Dedifferentiated amniotic fluid mesenchymal stem cell (primary cell): ENCODE measurements at regions not wholly inside any gene's neighbourhood (a gene's known extent, or its start where the extent isn't known, plus 50 kb on each side); places are given as distances from the start of the nearest gene placed in this dataset.
"Not testable (repeated sequence)": the region's sequence is repeated elsewhere in the genome, so short reads cannot be mapped to it uniquely, and the experiment has no call there.

ENCODE experiments used
- DNase-seq: peaks from one replicate; pipeline ENCODE4 v3.0.0-alpha.2; 2016; ENCODE audit errors: extremely low spot score

GRCh38 chr18:34480162-34480700 lies 229.9 kb upstream of the DTNA start:
- no peak for DNase-seq

DNA sequence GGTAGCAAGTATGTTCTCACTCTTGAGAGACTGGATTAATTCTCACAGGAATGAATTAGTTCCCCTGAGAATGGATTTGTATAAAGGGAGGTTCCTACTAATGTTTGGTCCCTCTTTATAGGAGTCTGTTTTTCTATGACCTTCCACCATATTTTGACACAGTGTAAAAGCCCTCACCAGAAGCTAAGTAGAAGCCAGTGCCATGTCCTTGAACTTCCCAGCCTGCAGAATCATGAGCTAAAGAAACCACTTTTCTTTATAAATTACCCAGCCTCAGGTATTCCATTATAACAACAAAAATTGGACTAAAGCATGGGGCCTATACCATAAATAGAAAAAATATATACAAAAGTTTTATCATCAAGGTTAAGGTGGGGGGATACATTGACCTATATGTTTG lies 227.9 kb upstream of the DTNA start:
- DNase-seq = no peak

- DNase-seq = no peak
These were observed 226.9 kb upstream of the DTNA start for GRCh38 chr18:34483198-34483597.

DNA sequence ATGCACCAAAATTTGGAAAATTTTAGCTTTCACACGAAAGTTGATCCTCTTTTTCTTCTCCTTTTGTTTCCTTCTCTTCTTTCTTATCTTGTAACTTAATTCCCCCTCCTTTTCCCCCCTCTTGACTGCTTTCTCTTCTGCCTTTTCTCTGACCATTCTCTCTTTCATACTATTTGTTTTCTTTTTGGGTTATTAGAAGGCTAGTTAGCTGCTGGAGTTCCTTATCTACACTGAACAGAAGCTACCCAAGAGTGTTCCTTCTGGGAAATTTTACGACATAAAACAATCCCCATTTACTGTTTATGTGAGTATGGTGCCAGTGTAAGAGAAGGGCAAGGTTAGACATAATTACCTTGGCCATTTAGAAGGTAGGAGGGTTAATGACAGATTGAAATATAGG lies 218.4 kb upstream of the DTNA start:
- no peak for DNase-seq

DNA sequence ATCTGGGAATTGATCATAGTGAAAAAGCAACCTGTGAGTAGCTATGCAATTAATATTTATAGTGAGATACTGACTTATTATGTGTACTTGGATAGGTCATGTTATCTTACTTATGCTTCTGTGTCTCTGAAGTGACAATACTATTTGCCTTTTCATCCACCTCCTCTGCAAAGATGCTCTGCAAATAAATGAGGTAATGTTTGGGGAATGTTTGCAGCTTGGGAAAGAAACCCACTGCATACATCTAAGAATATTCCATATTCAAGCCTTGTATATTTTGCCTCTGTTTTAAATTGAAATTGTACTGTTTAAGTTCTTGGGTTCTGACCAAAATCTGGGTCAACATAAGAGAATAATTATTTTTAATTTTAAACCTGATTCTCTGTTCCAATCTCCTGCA lies 217.4 kb upstream of the DTNA start:
- DNase-seq = no peak

DNA sequence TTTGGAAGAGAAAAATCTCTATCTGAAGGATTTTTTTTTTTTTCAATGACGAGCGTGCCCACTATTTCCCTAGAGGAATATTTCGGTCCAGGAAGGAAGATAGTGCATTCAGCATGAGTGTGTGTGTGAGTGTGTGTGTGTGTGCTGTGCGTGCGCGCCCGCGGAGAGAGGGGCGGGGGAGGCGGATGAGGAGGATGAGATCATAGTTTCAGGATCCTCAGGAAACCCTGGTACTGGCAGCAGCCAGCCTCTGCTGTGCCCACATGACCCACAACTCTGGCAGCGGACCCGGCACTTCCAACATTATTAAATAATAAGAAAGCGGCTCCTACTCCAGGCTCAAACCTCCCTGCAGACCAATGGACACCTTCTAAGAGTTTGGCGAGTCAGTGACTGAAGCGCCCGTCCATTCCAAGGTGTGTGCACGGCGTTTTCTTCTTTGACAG lies 217.0 kb upstream of the DTNA start:
- peak; percentile 51 for DNase-seq

DNA sequence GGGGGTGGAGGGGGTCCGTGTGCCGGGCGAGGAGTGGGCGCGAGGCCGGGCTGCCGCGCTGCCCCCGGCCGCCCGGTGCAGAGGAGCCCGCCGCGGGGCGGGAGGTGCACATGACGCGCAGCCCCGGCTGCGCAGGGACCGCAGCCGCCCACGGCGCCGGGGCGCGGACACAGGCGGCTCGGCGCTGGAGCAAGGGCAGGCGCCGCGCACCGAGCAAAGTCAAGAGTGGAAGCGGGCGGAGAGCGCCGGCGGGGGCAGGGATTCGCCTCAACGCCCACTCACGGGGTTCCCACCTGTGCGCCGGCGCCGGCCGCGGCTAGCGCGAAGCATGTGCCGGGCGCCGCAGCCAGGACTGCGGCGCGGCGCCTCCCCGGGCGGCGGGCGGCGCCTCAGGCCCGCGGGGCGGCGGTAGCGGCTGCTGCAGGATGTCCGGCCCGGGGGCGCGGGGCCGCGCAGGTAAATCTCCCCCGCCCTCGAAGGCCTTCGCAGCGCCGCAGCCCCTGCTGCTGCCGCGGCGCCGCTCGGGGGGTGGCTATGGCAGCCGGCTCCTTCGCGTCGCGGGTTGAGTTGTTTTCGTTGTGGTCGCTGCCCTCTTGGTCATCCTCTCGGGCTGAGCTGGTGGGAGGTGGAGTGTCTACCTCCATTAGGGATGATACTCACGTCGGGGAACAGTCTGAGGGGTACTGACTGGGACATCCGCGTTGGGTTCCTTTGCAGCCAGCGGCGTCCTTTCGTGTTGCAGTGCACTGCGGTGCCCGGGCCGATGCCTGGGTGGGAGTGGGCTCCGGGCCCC lies 216.3 kb upstream of the DTNA start:
- DNase-seq = no peak

DNA sequence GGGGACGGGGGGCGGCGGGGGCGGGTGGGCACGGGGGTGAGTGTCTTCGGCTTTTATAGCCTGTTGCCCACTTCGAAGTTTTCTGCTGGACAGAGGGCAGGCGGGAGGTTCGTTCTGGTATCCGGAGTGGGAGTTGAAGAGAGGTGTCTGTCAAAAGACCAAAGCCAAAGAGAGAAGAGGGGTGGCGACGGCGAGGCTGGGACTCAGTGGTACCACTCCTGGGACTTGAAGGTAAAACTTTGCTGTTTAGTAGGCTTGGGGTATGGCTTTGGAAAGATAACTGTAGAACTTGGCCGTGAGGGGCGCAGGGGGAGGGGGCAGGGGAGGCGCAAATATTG lies 215.8 kb upstream of the DTNA start:
- no peak for DNase-seq

- no peak for DNase-seq
These were observed 214.6 kb upstream of the DTNA start for GRCh38 chr18:34495506-34495905.

- DNase-seq = no peak
These were observed 208.5 kb upstream of the DTNA start for GRCh38 chr18:34501553-34501952.

DNA sequence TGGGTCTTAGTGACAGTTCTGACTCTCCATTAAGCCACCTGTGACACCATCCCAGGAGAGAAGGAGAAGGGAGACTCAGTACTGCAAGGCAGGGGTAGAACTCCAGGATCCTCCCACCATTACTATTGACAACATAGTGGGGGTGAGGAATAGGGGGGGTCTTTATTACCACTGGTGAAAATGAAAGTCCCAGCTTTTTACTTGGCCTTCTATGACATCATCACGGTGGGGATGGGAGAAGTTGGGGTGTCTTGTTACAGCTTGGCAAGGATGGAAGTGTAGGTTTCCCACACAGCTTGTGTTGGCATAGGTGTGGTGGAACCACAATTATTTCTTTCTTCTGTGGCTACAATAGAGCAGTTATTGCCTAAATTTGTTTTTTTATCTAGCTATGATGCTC lies 203.9 kb upstream of the DTNA start:
- no peak for DNase-seq

DNA sequence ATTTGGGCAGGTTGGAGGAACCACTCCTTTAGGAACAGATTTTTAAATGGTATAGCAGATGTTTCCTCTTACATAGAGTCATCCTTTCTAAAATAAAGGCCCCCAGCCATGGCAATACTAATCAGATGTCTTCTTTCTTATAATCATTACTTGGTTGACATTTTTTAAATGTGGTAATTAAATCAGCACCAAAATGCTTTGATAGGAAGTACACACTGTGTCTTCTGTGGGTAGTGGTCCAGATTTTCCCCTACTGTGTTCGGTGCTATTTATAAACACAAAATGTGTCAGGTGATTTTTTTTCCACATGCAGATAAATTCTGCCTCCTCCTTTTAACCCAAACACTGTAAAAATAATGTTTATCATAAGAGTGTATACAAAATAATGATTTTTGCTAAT lies 200.9 kb upstream of the DTNA start:
- no peak for DNase-seq

GRCh38 chr18:34509879-34510586 lies 200.1 kb upstream of the DTNA start:
- no peak for DNase-seq

GRCh38 chr18:34510926-34511325 lies 199.2 kb upstream of the DTNA start:
- no peak for DNase-seq

GRCh38 chr18:34511435-34511834 lies 198.7 kb upstream of the DTNA start:
- DNase-seq = no peak

DNA sequence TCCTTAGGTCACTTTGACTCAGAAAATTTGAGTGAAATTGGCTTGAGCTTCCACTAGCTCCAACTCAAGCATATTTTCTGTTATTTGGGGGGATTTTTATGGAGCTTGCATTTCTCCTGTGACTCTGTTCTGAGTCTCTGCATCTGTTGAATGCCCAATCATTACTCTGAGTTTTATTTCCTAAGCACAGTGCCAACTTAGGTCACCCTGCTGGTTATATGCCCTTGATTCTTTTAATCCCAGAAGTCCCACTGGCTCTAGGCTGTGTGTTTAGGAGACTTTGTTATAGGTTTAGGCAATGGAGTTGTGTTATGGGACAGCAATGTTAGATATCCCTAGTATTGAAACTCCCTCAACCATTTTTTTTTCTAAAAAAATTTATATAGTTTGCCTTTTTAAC lies 198.2 kb upstream of the DTNA start:
- DNase-seq = no peak

DNA sequence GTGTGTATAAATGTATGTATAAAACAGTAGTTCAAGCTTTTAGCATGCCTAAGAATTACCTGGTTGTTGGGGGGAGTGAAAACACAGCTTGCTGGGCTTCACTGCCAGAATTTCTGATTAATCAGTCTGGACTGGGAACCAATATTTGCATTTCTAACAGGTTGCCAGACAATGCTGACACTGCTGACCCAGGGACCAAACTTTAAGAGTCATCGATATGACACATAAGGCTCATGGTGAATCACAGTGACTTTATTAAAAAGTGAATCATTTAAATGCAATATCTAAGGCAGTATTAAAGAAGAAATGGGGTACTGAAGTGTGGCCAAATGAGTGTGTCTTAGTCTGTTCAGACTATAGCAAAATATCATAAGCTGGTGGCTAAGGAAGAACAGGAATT lies 195.9 kb upstream of the DTNA start:
- DNase-seq = no peak

DNA sequence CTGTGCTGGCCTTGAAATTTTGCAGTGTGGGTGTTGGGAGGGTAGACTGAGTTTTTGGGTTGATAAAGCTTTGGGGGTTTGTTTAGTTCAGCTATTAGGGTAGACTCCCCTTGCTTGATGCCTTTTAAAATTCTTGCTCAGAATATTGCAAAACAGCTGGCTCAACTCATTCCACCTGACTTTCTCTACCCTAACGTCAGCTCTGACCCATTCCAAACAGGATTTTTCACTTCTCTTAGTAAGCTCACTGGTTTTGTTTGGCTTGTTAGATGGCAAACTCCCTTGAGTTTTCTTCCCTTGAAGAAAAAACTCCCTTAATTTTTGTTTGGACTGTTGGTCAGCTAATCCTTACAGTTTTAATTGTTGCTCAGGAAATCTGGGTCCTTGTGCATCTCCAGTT lies 195.1 kb upstream of the DTNA start:
- no peak for DNase-seq

GRCh38 chr18:34516355-34516754 lies 193.7 kb upstream of the DTNA start:
- not testable (repeated sequence) for DNase-seq

- not testable (repeated sequence) for DNase-seq
These were observed 193.1 kb upstream of the DTNA start for GRCh38 chr18:34516996-34517395.

GRCh38 chr18:34521040-34521439 lies 189.1 kb upstream of the DTNA start:
- no peak for DNase-seq

GRCh38 chr18:34522603-34523002 lies 187.5 kb upstream of the DTNA start:
- no peak for DNase-seq

DNA sequence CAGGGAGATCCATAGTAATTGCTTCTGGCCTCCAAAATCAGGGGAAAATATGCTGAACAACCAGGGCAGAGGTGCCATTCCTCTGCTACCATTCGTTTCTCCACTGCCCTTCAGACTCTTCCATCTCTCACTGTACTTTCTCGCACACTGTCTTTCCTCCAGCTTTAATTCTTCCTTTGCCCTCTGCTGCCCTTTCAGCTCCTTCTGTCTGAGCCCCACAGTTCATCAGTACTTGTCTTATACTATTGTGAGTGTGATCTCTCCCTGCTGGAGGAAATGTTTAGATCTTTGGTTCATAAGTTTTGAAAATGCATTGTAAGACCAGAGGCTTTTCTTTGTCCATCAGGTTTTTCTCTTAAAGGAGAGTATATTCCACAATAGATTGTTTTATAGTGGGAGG lies 184.9 kb upstream of the DTNA start:
- DNase-seq = no peak
